ENCODE measurements at regions not wholly inside any gene's neighbourhood (a gene's known extent, or its start where the extent isn't known, plus 50 kb on each side); places are given as distances from the start of the nearest gene placed in this dataset.

- no peak for TF ChIP-seq BCL11A (IDR thresholded peaks at IDR 0.05; ENCODE audit: low read depth in 2 of 2, low read length in 2 of 2)
- no peak for TF ChIP-seq CBX8 (IDR thresholded peaks at IDR 0.05; ENCODE audit: borderline replicate concordance, low read depth, low read length)
- TF ChIP-seq KDM4A (IDR thresholded peaks at IDR 0.05; ENCODE audit: low read depth, low read length, severe bottlenecking), result no peak
- no peak for TF ChIP-seq KDM5A (IDR thresholded peaks at IDR 0.05; ENCODE audit: low read length)
- TF ChIP-seq JUN (IDR thresholded peaks at IDR 0.05; ENCODE audit: low read depth, low read length), result no peak
- TF ChIP-seq SUZ12 (IDR thresholded peaks at IDR 0.05; ENCODE audit: low read length), result no peak
- TF ChIP-seq YY1 (IDR thresholded peaks at IDR 0.05; ENCODE audit: low read depth, low read length), result peak; percentile 91
- TF ChIP-seq, protein P1, sequence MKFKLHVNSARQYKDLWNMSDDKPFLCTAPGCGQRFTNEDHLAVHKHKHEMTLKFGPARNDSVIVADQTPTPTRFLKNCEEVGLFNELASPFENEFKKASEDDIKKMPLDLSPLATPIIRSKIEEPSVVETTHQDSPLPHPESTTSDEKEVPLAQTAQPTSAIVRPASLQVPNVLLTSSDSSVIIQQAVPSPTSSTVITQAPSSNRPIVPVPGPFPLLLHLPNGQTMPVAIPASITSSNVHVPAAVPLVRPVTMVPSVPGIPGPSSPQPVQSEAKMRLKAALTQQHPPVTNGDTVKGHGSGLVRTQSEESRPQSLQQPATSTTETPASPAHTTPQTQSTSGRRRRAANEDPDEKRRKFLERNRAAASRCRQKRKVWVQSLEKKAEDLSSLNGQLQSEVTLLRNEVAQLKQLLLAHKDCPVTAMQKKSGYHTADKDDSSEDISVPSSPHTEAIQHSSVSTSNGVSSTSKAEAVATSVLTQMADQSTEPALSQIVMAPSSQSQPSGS (IDR thresholded peaks at IDR 0.05; ENCODE audit: low read length), result no peak
- TF ChIP-seq BACH1 (IDR thresholded peaks at IDR 0.05; ENCODE audit: low read length), result no peak
- no peak; the same call in 1 of the 2 replicates for TF ChIP-seq SP4 (IDR thresholded peaks at IDR 0.05; ENCODE audit: low read length)
Measured at GRCh38 chr3:95926904-95927501, 887.4 kb upstream of the EPHA6 start (continued).

All from H1 (cell line).